ENCODE measurements at regions not wholly inside any gene's neighbourhood (a gene's known extent, or its start where the extent isn't known, plus 50 kb on each side); places are given as distances from the start of the nearest gene placed in this dataset.
"Not testable (repeated sequence)": the region's sequence is repeated elsewhere in the genome, so short reads cannot be mapped to it uniquely, and the experiment has no call there.

DNA sequence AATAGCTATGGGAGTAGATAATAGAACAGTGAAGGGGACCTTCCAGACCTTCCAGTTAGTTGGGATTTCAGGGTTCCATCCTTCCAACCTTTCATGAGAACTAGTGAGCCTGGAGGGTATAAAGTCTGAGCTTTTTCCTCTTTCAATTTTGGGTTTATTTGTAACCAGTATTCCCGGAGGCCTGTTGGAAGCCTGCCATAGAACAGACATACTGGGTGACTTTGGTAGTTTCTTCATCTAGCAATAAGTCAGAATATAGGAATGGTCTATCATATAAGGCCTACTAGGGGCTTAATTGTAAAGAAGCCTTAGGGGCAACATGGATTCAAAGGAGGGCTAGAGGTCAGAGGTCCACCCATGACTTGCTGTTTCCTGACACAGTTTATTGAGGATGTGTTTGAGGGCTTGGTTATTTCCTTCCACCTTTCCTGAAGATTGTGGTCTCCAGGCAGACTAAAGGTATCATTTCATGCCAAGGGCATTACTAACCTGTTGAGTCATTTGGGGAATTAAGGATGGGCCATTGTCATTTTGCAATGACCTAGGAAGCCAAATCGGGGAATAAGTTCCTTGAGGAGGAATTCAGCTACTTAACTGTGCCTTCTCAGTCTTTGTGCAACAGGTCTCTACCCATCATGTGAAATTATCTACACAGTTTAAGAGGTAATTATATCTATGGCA, 410.3 kb downstream of the SLC6A15 start:
- no peak for DNase-seq (ENCODE audit: low read depth, low spot score)

DNA sequence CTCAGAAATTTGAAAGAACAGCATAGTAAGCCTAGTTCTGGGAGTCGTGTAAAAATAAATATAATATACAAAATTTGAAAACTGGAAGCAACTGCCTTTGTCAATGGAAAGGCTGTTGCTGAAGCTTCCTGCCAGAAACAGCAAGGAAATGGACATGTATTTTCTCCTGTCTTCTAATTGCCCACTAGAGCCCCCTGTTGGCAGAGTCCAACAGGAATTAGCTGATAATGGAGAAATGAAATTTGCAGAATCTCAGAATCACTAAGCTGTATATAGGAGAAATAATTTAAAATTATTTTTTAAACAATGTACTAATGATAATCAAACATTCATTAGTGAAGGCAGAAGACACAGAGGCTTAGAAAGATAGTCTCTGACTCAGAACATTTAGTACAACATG, 414.8 kb downstream of the SLC6A15 start:
- DNase-seq (ENCODE audit: low read depth, low spot score) = no peak

DNA sequence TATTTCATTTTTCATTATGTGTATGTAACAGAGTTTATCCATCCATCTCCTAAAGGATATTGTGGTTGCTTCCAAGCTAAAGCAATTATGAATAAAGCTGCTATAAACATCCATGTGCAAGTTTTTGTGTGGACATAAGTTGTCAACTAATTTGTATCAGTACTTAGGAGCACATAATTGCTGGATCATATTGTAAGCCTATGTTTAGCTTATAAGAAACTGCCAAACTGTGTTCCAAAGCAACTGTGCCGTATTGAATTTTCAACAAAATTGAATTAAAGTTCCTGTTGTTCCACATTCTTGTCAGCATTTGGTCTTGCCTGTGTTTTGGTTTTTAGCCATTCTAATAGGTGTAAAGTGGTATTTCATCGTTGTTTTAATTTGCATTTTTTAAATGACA, 416.9 kb downstream of the SLC6A15 start:
- no peak for DNase-seq (ENCODE audit: low read depth, low spot score)

DNA sequence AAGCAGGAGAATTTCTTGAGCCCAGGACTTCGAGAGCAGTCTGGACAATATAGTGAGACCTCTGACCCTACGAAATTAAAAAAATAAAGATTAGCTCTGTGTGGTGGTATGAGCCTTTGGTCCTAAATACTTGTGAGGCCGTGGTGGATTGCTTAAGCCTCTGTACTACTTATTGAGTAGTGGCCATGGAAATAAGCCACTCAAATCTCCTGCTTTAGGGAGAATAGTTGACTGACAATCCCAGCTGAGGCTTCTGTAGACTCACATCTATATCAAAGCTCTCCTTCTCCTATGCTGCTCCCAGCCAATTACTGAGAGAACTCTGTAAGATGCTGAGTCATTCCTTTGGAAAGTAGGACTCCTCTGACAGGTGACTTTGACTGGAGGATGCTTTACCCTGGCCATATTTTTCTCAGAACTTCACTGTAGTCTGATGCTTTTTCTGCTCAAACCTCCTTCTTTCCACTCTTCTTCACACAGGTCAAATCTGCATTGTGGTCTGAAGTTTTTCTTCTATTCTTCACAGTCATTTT, 420.2 kb downstream of the SLC6A15 start:
- DNase-seq (ENCODE audit: low read depth, low spot score) = no peak

DNA sequence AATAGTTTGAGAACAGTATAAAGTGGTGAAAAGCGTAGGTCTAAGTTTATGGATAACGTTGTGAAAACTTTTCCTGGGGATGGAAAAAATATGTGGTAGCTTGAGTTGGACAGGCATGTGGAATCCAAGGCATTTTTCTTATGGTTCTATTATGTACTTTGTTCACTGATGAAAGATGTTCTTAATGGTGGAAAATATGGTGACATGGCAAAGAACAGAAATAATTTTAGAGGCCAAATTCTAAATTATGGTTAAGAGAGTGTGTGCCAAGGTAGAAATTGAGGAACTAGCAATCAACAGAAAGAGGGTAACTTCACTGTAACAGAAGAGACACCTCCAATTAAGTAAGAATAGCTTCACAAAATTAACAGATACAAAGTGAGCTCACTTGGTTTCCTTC, 427.8 kb downstream of the SLC6A15 start:
- no peak for DNase-seq (ENCODE audit: low read depth, low spot score)

DNA sequence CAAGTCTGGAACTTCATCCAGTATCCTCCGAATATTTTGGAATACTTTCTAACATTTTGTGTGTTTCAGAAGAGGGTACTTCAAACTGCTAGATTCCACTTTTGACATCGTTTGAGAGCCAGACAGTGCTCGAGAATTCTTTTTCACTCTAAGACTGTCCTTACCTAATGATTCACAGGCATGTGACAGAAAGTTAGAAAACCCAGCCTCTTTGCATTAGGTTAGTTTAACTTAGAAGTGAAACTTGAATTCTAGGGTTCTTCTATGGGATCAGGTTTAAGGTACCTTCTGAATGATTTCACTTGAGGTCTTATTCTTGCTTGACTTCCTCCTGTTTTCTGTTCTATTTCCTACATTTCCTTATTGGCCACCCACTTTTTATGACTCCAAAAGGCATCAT, 431.8 kb downstream of the SLC6A15 start:
- DNase-seq (ENCODE audit: low read depth, low spot score) = no peak

DNA sequence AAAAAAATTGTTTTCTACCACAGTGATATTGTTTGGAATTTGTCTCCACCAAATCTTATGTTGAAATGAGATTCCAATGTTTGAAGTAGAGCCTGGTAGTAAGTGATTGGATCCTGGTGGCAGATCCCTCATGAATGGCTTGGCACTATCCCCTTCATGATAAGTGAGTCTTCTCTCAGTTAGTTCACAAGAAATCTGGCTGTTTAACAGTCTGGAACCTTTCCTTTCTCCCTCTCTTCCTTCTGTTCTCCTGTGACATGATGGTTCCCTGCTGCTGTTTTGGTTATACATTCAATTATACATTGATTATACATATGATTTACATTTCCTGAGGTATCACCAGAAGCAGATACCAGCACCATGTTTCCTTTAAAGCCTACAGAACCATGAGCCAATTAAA, 442.2 kb downstream of the SLC6A15 start:
- DNase-seq (ENCODE audit: low read depth, low spot score) = no peak

DNA sequence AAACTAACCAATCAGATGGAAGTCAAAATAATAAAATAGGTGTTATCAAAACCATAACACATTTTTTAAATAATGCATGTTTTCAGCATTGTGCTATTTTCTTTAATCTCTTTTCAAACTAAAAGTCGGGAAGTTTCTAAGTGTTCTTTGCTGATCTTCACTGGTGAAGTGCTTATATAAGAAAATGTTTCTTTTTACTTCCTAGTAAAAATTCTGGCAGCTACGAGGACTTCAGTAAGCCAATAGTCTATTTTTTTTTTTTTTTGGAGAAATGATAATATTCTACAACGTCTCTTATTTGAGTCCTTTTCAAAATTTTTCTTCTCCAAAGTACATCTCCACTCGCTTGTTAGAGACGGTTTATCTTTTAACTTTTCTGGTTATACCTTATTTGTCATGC, 448.0 kb downstream of the SLC6A15 start:
- no peak for DNase-seq (ENCODE audit: low read depth, low spot score)

DNA sequence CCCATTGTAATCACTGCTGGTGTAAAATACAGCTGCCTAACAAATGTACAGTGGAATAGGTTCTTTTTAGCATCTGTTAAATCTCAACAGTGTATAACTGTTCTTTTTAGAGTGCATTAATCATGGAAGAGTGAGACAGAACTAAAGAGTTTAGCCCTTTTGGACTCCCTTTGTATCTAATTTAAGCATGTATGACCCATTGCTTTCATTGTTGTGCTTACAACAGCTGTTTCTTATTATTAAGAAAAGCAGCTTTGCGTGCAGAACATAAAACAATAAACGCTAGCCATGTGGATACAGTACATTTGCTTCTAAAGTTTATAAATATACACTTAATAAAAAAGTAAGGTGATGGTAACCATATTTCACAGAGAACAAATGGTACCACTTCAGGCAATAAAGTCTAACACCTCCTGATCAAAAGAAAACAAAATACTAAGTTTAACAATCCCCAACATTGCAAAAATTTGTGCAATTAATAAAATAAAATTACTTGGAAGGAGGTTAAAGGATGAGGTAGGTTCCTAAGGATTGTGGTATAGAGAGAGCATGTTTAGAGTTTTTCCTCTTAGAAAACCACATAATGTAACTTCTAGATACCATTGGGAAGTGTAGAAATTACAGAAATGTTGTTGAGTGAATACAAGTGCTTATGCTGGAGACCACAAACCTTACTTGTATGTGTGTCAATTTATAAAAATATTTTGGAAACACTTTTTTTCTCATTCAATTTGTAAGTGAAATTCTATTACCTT, 448.7 kb downstream of the SLC6A15 start:
- DNase-seq (ENCODE audit: low read depth, low spot score) = peak; percentile 61

DNA sequence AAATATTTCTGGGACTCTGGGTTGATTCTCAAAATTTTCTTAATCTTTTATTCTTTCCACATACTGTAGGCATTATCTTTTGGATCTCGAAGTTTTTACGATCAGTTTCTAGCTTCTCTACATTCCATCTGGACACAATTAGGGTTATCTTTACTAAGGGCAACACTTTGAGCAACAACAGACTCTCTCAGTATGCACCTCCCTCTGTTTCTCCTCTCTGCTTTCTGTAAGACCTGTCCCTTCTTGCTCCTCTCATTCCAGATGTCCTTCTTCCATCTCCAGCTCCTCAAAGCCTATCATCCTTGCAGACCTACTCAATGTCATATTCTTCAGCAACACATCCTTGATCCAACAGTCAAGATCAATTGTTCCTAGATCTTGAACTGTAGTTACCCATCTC, 457.0 kb downstream of the SLC6A15 start:
- DNase-seq (ENCODE audit: low read depth, low spot score) = no peak

DNA sequence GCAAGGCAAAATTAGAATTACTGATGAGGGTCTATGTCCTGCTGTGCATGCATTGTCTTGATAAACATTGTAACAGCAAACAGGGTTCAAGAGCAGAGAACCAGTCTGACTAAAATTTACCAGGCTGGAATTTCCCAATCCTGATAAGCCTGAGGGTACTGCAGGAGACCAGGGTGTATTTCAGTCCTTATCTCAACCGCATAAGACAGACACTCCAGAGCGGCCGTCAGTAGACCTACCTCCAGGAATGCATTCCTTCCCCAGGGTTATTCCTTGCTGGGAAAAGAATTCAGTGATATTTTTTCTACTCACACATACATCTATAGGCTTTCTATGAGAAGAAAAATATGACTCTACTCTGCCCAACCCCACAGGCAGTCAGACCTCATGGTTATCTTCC, 466.1 kb downstream of the SLC6A15 start:
- DNase-seq (ENCODE audit: low read depth, low spot score) = not testable (repeated sequence)

DNA sequence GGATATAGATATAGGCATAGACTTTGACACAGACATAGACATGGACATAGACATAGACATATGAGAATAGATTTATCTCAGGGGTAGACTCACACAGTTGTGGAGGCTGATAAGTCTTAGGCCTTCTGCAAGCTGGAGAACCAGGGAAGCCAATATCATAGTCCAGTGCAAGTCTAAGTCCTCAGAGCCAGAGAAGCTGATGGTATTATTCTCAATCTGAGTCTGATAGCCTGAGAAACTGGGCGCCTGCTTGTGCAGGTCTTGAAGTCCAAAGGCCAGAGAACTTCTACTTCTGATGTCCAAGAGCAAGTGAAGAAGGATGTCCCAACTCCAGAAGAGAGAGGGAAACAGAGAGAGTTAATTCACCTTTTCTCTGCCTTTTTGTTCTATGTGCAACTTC, 476.5 kb downstream of the SLC6A15 start:
- no peak for DNase-seq (ENCODE audit: low read depth, low spot score)

DNA sequence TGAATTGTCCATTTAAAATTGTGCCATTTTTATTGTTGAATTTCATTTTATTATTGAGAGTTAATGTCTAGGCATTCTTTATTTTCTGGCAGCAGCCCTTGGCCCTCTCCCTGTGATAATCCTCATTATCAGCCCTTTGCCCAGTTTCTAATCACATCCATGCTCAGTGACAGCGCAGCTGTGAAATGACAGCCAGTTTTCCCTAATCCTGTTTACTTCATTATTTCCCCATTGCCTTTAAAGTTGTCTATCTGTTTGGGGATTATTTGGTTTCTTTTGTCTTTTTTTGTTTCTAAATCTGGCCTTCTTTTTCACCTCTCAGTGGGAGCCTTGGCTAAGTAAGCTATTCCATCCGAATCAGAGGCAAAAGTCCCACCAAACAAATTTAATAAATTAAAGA, 476.9 kb downstream of the SLC6A15 start:
- DNase-seq (ENCODE audit: low read depth, low spot score) = no peak

DNA sequence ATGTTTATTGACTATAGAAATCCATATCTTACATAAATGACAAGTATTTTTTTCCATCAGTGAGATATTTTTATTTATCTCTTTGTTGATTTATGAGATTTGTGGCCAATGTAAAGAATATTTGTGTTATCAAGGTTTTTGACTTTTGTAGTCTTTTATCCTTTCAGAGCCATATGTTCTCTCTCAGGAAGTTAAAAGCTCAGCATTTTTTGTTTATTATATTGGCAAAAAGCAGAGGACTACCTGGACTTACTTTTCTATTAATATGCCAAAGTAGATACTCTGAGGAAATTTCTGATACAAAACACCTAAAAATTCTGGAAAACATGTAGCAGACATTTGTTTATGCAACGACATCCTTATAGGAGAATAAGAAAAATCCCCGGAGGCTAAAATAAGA, 490.3 kb downstream of the SLC6A15 start:
- DNase-seq (ENCODE audit: low read depth, low spot score) = no peak

DNA sequence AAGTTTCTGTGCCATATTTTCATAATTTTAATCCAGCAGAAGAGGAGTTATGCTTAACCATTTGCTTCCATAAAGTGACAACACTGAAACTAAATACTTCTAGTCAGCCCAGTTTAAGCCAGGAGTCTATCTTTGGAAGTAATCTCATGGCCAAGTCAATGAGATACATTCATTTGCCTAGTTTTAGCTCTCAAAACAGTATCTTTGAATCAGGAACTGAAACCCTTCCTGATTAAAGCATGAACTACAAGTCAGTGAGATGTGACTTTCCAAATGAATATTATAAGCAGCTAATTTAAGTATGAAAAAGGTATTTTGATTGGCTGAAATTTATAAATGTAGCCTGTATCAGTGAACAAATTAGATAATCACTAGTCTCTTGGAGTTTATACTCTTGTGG, 491.5 kb downstream of the SLC6A15 start:
- no peak for DNase-seq (ENCODE audit: low read depth, low spot score)

DNA sequence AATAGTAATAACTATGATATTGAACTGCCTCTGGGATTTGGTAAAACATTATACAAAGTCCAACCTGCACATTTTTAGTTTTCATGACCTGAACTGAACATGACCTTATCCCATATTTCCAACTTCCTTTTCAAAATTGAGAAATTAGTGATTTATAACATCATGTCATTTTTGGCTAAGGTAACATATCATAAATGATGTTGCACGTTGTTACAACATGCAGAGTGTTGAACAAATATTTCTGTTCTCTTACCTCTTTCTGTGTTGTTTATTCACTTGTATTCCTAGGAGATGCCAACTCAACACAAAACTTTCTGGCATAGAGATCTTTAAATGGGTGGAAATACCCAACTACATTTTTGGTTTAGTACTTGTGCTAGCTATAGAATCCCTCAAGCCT, 496.0 kb downstream of the SLC6A15 start:
- DNase-seq (ENCODE audit: low read depth, low spot score) = no peak

DNA sequence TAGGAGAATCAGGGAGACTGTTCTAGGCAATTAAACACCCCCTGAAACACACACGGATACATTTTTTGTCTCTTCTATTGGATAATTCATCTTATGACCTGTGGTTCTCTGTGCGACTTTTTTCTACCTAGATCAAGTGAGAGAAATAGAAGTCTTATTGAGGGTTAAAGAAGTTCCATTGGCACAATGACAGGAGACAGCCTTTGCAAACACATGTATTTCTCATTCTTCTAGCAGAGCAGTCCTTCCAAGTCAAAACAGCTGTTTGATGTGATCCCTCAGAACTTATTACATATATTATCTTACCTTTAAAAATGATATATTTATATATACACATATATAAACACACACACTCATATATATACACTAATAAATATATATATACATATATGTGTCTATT, 496.7 kb downstream of the SLC6A15 start:
- DNase-seq (ENCODE audit: low read depth, low spot score) = no peak

DNA sequence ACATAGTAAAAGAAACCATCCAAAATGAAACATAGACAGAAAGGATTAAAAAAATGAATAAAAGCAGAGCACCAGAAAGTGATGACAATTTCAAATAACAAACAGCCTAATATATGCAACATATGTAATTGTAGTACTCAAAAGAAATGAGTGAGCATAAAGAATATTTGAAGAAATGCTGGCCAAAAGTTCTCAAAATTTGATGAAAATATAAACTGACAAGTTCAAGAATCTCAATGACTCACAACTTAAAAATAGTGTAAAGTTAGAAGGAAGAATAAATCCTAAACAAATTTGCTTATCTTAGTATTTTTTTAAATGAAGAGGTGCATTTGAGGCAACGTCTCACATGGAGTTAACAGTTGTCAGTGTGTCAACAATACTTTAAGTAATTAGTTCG, 498.9 kb downstream of the SLC6A15 start:
- DNase-seq (ENCODE audit: low read depth, low spot score) = no peak

DNA sequence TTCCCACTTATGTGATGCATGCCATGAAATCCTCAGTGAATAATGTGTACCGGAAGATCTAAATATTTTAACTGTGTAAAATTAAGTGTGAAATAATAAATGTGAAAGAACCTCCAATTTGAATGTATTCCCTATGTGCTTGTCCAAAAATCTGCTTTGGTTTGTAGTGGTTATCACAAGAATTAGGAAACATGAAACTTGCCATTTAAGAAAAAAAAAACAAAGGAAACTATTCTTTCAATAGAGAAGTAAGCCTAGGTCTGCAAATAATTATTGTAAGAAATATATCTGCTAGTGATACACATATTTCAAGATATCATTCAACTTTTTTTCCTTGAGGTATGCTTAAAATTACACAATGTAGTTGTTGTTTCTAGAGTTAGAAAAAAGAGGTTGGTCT, 500.4 kb downstream of the SLC6A15 start:
- DNase-seq (ENCODE audit: low read depth, low spot score) = no peak

DNA sequence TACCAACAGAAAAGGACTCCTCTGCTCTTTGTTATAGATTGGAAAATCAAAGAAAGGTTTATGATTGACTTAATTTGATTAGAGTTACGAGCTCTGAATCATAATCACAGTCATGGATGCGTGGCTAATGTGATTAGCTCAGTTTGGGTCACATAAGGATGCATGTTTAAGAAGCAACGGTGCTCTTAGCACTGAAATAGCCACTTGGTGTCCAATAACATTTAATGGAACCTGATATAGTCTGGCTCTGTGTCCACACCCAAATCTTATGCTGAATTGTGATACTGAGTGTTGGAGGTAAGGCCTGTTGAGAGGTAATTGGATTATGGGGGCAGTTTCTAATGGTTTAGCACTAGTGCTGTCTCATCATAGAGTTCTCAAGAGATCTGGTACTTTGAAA, 501.6 kb downstream of the SLC6A15 start:
- DNase-seq (ENCODE audit: low read depth, low spot score) = no peak

DNA sequence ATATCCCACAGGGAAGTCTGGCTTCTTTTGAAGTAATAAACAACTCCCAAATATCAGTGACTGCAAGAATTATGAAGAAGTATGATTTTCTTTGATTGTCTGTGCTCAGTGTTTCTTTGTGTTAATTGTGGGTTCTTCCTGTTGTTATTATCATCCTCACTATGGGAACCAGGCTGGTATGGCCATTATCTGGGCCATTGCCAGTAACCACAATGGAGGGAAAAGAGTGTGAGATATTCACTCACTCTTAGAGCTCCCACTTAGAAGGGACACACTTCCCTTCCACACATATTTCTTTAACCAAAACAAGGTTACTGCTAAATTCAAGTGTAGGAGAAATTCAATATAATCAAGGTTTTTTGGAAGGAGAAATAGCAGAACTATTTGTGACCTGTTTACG, 503.7 kb downstream of the SLC6A15 start:
- no peak for DNase-seq (ENCODE audit: low read depth, low spot score)

DNA sequence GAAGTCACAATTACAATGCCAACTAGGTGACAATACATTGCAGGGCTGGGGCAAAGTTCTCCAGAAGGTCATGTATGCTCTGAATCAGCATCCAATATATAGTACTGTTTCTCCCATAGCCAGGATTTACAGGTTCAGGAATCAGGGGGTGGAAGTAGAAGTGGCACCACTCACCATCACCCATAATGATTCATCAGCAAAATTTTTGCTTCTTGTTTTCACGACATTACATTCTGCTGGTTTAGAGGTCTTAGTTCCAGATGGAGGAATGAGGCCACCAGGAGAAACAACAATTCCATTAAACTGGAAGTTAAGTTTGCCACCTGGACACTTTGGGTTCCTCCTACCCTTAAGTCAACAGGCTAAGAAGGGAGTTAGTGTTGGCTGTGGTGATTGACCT, 505.9 kb downstream of the SLC6A15 start:
- not testable (repeated sequence) for DNase-seq (ENCODE audit: low read depth, low spot score)

DNA sequence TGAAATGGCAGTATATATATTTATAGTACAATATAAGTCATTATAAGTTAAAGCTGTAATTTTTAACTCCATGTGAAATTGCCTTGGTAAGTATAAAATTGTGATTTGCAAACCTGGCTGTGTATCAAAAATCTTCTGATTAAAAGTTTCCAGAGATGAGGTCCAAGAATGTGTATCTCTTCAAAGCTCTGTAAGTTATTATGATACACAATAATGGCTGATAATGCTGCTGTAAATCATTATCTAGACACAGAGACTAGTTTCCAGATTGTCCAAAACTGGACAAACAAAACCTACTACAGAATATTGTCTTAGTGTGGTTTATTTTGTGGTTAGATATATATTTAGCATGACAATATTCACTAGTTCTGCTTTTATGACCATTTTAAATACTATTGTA, 514.8 kb downstream of the SLC6A15 start:
- DNase-seq (ENCODE audit: low read depth, low spot score) = no peak
